ENCODE measurements at regions not wholly inside any gene's neighbourhood (a gene's known extent, or its start where the extent isn't known, plus 50 kb on each side); places are given as distances from the start of the nearest gene placed in this dataset.

DNA sequence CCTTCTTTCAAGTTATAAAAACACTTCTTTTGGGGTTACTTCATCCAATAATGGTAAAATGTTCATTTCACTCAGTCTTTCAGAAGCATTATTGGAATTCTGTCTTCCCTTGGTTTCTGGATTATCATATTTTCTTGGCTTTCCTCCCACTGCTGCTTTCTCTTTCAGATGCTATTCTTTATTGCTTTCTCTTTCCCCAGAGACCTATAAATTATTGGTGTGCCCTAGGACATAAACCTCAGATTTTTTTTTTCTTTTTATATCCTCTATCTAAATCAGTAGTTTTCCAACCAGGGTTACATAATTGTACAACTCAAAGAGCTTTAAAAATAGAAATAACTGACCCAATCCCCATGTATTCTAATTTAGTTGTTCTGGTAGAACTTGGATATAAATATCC, 1005.5 kb downstream of the ARAP2 start:
- TF ChIP-seq CTCF (IDR thresholded peaks at IDR 0.05) = no peak
- no peak for TF ChIP-seq EZH2 (IDR thresholded peaks at IDR 0.05)

Data from neural progenitor cell (in vitro differentiated cells).